Epithelial cell of proximal tubule (primary cell): ENCODE measurements at regions not wholly inside any gene's neighbourhood (a gene's known extent, or its start where the extent isn't known, plus 50 kb on each side); places are given as distances from the start of the nearest gene placed in this dataset.

ENCODE experiments used
- DNase-seq: peaks from one replicate; pipeline ENCODE4 v3.0.0-alpha.2; 2011; ENCODE audit warnings: low read depth
- H3K4me3 ChIP-seq: 2 replicates; pipeline ENCODE4 v1.5.1; 2011; ENCODE audit warnings: low read depth, mild to moderate bottlenecking, low read length
- TF ChIP-seq, protein P1 (sequence below): conservative IDR thresholded peaks from 2 replicates; pipeline ENCODE4 v1.5.1; 2012; ENCODE audit warnings: low read depth, mild to moderate bottlenecking, low read length

DNA sequence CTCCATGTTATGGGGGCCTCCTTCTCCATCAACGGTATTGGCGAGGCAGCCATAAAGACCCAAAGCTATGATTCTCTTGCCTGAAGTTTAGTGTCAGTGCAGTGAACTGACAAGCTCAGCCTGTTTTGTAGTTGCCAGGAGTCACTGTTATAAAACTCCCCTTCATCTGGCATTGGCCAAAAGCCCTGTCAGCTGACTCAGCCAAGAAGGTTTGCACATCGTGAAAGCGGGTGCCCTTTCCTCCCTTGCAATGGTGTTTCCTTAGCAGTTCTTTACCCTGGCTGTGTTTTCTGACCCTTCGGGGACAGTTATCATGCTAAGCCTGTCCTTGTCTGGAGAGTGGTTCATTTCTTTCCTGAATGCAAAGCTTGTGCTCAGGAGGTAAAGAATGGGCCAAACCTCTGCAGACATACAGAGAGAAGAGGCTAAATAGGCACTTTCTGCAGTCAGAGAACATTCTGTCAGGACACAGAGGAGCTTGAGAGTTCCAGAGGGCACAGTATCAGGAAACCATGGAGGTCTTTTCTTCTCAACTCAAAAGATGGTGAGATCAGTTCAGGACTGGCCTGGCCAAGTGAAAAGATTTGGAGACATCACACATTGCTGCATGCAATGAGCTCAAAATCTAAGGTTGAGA is 414.2 kb downstream of the ZNF521 start:
- TF ChIP-seq, protein P1, sequence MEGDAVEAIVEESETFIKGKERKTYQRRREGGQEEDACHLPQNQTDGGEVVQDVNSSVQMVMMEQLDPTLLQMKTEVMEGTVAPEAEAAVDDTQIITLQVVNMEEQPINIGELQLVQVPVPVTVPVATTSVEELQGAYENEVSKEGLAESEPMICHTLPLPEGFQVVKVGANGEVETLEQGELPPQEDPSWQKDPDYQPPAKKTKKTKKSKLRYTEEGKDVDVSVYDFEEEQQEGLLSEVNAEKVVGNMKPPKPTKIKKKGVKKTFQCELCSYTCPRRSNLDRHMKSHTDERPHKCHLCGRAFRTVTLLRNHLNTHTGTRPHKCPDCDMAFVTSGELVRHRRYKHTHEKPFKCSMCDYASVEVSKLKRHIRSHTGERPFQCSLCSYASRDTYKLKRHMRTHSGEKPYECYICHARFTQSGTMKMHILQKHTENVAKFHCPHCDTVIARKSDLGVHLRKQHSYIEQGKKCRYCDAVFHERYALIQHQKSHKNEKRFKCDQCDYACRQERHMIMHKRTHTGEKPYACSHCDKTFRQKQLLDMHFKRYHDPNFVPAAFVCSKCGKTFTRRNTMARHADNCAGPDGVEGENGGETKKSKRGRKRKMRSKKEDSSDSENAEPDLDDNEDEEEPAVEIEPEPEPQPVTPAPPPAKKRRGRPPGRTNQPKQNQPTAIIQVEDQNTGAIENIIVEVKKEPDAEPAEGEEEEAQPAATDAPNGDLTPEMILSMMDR = no peak
- DNase-seq = no peak
- H3K4me3 ChIP-seq = no peak overlapping the region

DNA sequence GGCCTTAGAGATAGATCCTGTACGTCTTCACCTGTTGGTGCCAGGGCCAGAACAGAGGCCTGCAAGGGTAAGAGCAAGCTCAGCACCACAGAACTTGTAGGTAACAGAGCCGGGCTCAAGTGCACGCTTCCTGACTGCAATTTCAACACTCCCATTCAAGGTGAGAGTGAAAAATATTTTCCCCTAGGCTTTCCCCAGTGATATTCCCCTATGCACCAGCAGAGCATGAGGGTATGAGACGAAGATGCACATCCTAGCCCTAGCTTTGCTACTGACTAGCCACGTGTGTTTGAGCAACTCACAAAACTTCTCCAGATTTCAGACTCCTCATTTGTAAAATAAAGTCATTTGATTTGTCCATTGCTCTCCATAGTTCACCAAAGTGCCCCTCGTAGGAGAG is 411.6 kb downstream of the ZNF521 start:
- TF ChIP-seq, protein P1 = no peak
- H3K4me3 ChIP-seq = no peak overlapping the region
- DNase-seq = no peak

DNA sequence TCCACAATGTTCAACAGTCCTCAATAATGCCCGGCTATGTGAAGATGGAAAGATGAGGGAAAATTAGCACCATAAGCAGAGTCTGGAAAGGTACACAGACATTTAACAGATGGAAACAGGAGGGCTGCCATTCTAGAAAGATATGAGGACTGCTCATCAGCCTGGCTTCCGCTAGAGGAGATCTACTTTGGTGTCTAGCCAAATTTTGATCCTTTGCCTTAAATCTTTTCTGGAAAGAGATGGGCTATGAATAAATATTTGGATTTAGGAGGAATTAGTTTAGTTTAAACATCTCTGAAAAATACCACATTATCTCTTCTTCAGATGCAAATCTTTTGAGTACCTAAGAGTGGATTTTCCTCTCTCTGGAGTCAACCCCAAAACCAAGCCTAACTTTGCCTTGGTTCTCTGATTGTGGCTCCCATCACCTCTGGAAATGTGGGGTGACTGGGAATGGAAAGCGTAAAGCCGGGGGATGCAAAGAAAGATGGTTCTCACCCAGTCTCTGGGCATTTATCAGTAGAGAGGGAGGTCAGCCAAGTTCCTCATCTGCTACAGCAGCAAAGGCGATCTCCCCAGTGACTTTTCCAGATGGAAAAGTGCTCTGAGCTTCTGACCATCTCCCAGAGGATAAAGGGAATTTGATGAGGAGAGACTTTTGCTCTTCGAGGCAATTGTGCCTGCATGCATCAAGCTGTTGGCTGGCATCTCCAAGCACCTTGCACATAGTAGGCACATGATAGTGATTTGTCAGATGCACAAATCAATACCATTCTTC is 410.6 kb downstream of the ZNF521 start:
- DNase-seq = no peak

DNA sequence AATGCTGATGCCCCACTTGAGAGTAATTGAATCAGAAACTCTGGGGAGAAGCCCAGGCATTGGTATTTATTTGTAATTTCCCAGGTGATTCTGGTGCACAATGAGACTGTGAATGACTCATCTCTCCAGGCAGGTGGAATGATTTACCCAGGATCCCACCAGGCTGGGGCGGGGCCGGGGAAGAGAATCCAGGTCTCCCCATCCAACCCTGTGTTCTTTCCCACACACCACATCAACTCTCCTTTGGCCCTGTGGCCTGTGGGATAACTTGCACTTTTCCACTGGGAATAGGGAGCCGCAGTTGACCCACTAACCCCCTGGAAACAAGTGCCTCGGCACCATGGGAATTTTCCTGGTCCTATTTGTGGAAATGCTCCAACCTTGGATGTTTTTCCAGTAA is 409.8 kb downstream of the ZNF521 start:
- DNase-seq = no peak
- H3K4me3 ChIP-seq = no peak overlapping the region

More for the DNA sequence above, 410.6 kb downstream of the ZNF521 start:
- no peak overlapping the region for H3K4me3 ChIP-seq
- TF ChIP-seq, protein P1 = no peak

DNA sequence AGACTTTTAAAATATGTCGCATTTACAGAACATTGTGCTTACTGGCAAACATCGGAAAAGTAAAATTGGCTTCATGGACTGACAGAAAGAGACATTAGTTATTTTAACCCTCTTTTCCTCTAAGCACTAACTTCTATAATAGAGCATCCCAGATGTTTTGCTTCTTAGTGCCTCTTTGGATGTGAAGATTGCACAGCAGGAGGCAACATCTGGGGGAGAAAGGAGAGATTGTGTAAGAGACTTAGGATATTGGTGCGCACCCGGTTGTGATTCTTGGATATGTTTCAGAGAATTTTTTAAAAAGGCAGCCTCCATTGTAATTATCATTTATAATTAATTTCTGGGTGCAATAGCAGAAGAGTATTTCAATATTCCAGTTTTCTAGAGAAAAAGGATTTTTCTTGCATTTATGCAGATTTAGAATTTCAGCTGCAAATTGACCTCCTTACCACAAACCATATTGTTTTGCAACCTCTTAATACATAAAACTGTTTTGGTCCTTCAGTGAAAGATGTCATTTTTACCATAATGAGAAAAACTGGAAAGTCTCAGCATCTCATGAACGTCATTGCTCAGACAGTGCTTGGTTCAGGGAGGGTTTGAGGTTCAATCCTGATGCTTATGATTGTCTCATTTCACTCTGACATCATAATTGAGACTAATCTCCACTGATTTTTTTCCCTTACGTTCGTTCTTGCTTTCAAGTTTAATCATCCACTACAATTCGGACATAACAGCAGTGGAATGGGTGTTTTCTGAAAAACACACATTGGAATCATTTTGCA is 404.3 kb downstream of the ZNF521 start:
- TF ChIP-seq, protein P1 = no peak
- no peak for DNase-seq
- H3K4me3 ChIP-seq = no peak overlapping the region

More for the DNA sequence above, 409.8 kb downstream of the ZNF521 start:
- TF ChIP-seq, protein P1 = no peak

DNA sequence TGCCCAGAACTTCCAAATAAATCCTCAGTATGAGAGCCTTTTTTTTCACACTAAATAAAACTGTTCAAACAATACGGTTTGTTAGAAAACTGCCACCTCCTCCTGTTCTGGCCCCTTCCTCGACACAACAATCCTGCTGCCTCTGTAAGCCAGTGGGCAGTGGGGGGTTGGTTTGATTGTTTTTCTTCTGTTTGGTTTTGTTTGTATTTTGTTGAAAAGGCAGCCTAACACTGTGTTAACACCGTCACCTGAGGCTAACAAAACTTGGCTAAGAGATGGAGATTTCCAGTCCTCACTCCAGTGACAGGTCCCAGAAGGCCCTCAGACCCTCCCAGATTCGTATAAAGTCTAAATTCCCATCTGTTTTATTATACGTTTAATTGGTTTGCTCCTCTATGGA is 402.1 kb downstream of the ZNF521 start:
- DNase-seq = no peak
- H3K4me3 ChIP-seq = no peak overlapping the region
- TF ChIP-seq, protein P1 = no peak
